SK-N-DZ (cell line): ENCODE measurements at regions not wholly inside any gene's neighbourhood (a gene's known extent, or its start where the extent isn't known, plus 50 kb on each side); places are given as distances from the start of the nearest gene placed in this dataset.
"Not testable (repeated sequence)": the region's sequence is repeated elsewhere in the genome, so short reads cannot be mapped to it uniquely, and the experiment has no call there.

ENCODE experiments used
- DNase-seq: peaks from one replicate; pipeline ENCODE4 v3.0.0-alpha.2; 2015; ENCODE audit warnings: low spot score

DNA sequence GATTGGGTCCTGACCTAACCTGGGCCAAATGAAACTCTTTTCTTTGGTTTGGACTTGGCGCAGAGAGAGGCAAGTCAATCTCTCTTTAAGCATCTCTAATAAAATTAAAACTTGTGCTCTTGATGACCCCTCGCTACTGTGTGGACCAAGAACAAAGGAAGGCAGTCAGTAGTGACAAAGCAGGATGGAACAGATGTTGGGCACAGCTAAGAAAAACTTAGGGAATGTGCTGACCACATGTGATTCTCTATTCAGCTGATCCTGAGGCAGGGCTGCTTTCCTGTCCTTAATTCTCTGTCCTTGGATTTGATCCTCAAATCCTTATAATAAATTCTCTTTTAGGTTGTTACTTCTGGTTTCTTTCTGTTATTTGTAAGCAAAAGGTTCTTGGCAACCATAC, 259.9 kb downstream of the ZIC1 start:
- DNase-seq, result no peak

DNA sequence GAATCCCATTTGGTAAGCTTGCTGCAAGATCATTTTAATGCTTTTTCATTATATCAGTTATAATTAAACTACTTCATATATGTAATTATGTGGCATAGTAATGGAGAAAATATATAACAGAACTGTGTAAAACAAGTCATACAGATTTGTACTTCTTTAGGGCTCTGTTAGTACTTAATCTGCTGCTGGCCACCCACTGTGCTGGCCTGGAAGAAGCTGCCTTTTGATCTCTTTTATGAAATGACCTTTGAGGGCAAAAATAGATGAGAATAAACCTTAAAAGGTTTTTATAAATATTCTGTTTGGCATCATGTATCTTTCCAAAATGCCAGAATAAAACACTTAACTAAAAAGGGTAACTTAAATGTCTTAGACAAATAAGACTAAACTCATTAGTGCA, 262.9 kb downstream of the ZIC1 start:
- DNase-seq, result no peak

DNA sequence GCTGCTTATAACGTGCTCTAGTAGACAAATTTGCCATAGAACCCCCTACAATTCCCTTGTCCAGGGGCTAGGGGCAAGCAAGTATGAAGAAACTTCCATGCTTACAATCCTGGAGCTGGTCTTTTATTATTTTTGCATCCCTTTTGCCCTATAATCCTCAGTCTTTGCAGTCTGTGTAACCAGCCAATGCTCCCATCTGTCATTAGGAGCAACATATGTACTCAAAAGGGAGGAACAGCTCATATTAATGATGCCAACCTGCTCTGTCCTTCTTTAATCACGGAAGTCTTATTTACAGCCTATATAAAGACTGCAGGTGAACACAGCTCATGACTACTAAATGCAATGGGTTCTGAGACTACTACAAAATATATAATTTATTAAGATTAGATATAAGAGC, 263.3 kb downstream of the ZIC1 start:
- DNase-seq, result no peak

DNA sequence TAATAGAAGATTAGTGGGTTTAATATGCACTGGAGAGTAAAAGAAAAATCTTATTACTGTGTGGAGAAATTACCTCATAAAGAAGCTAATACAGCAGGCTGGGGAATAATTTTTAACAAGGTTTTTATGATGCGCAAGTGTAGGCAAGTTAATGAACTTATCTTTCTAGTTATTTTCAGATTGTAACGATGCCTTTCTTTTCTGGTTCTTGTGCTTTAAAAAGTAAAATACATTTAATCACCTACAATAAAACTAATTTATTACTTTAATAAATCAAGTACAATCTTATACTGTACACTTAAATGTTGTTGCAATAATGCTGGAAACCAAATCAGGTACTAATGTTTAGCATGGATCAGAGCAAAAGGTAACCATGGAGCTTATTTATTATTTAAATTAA, 266.6 kb downstream of the ZIC1 start:
- no peak for DNase-seq

DNA sequence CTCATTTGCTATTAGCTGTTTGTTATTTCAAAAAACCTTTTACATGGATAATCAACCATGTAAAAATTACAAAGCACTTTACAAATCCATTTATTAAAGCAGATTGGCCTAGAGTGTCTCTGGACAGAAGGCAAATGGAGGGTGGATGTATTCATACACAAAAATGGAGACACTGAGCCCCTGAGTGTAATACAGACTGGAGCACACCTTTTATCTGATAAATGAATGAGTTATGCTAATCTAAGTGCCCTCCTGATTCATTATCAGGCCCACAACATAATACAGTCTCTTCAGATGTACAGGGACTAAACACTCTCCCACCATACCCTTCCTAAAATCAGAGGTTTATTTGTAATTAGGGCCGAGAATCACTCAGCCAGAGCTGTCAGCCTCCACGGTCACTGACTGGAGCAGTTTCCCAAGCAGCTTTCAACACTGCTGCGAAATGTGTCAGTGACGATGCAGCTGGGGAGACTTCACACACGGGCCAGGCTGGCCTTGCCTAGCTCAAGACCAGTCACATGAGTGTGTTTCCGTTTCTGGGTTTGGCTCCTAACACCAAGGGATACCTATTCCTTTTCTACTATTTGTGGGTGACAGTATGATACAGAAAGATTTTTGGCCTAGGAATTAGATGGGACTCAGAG, 271.8 kb downstream of the ZIC1 start:
- no peak for DNase-seq

DNA sequence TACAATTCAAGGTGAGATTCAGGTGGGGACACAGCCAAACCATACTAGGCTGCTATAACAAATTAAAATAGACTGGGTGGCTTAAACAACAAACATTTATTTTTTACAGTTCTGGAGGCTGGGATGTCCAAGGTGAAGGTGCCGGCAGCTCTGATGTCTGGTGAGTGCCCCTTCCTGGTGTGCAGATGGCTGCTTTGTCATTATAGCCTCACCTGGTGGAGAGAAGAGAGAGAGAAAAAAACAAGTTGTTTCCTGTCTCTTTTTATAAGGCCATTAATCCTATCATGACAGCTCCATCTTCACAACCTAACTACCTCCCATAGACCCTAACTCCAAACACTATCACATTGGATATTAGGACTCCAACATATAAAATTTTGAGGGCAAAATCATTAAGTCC, 279.7 kb downstream of the ZIC1 start:
- DNase-seq, result no peak

DNA sequence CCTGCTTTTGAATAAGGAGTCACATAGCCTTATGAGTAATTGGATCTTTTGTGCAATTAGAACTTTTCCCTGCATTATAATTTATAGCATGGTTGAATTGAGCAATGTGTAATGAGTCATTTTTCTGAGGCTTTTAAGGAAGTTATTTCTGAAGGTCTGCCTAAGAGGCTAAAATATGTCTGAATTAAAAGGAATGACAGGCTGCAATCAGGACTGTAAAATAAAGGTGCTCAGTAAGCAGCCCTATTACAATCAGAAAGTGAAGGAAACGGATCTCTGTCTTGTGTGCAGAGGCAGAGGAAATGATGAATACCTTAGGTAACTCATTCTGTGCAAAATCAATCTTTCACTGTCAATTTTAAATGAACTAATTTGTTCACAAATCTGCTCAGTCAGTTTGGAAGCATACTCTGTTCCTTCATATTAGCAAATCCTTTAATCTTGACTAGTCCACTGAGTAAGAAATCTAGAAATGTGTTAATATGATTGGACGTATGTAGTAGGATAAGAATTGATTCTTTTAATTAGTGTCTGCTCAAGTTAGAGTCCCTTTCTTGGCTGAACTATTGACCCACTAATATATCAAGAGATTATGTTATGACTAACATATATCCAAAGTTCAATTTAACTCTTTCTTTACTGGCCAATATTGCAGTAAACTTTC, 290.1 kb downstream of the ZIC1 start:
- no peak for DNase-seq

DNA sequence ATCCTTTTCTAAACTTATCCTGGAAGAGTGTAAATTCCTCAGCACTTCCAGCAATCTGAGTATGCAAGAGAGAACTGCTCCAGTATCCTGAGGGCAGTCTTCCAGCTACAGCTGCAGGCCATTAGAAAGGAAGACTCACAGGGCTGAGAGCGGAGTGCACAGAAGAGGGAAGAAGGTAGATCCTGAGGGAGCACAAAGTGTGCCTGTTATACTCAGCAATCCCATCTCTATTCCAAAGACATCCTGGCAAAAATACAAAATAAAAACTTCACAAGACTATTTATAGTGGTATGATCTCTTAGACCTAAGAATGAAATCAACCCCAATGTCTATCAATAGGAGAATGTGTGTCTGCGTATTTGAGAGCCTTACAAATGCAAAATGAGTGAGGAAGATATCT, 292.0 kb downstream of the ZIC1 start:
- no peak for DNase-seq

DNA sequence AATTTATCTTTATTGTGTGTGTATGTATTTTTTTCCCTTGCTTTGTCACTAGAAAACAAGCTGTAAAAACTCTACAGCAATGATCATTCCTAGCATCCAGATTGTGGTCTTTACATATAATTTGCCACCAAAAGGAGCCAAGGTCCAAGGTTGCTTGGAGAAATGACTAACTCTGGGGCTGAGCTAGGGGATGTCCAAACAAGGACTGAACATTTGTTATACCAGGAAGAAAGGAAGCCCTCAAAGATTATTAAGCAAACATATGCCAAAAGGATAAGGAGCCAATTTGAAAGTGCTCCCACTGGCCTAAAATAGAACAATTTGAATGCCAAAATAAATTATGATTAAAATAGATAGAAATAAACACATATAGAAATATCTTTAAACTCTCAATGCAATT, 293.3 kb downstream of the ZIC1 start:
- no peak for DNase-seq

DNA sequence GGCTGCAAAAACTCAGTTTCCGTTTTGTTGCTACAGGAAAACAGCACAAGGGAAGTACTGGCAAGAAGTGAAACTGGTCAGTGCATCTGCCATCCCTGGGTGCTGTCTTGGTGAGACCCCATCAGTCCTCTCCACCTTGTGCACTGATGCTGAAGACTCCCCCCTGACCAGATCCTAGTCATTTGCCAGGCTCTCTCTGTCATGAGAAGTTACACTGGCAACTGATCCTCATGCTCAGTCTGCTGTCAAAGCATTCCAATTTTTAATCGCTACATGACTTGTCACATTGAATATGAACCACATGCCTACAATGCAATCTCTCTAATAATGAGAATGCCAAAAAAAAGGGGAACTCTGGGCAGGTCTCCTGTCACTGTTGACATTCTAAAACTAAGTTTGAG, 296.5 kb downstream of the ZIC1 start:
- no peak for DNase-seq

DNA sequence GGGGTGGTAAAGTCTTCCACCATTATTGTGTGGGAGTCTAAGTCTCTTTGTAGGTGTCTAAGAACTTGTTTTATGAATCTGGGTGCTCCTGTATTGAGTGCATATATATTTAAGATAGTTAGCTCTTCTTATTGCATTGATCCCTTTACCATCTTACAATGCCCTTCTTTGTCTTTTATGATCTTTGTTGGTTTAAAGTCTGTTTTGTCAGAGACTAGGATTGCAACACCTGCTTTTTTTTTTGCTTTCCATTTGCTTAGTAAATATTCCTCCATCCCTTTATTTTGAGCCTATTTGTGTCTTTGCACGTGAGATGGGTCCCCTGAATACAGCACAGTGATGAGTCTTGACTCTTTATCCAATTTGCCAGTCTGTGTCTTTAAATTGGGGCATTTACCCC, 301.6 kb downstream of the ZIC1 start:
- DNase-seq, result not testable (repeated sequence)

DNA sequence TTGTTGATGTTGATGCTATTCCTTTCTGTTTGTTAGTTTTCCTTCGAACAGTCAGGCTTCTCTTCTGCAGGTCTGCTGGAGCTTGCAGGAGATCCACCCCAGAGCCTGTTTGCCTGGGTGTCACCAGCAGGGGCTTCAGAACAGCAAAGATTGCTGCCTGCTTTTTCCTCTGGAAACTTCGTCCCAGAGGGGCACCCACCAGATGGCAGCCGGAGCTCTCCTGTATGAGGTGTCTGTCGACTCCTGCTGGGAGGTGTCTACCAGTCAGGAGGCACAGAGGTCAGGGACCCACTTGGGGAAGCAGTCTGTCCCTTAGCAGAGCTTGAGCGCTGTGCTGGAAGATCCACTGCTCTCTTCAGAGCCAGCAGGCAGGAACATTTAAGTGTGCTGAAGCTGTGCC, 303.2 kb downstream of the ZIC1 start:
- peak; percentile 5 for DNase-seq

DNA sequence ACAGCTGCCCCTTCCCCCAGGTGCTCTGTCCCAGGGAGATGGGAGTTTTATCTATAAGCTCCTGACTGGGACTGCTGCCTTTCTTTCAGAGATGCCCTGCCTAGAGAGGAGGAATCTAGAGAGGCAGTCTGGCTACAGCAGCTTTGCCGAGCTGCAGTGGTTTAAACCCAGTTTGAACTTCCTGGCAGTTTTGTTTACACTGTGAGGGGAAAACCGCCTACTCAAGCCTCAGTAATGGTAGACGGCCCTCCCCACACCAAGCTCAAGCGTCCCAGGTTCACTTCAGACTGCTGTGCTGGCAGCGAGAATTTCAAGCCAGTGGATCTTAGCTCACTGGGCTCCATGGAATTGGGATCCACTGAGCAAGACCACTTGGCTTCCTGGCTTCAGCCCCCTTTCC, 303.6 kb downstream of the ZIC1 start:
- not testable (repeated sequence) for DNase-seq

DNA sequence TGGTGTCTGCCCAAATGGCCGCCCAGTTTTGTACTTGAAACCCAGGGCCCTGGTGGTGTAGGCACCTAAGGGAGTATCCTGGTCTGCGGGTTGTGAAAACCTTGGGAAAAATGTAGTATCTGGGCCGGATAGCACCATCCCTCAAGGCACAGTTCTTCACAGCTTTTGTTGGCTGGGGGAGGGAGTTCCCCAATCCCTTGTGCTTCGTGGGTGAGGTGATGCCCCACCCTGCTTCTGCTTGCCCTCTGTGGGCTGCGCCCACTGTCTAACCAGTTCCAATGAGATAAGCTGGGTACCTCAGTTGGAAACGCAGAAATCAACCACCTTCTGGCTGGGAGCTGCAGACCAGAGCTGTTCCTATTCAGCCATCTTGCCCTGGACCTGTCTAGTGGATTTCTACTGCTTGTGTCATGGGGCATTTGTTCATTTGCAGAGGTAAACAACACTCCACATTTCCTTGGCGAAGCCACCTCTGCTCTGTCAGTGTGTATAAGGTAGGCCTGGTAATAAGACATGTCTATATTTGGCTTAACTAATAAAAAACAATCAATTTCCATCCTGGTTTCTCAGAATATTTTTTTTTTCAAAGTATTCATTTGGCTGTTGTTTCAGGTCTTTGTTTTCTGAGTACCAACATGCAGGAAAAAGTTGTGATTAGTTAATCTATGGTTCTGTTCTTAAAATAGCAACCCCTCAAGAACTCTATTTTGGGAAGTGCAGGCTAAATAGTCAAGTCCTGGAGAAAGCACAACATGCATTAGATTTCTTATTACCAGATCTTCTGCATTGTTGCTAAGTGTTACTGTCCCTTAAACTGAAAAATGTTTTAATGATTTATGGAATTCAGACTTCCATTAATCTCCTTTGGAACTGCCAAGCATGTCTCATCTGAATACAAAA, 304.3 kb downstream of the ZIC1 start:
- DNase-seq, result no peak

DNA sequence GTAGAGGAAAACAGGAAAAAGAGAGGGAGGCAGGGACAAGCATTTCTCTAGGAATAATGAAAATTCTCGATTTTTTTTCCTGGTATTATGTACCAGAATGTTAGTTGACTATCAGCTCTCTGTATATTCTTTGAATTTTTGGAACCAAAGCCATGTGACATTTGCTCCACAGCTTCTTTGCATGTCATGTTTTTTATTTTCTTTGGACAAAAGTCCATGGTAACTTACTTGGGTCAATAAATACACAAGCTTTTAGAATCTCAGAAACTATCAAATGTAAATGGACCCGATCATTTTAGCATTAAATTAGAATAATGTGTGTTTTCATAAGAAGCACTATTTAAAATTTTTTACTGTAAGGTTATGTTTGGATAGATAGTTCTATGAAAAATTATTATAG, 320.5 kb downstream of the ZIC1 start:
- no peak for DNase-seq

DNA sequence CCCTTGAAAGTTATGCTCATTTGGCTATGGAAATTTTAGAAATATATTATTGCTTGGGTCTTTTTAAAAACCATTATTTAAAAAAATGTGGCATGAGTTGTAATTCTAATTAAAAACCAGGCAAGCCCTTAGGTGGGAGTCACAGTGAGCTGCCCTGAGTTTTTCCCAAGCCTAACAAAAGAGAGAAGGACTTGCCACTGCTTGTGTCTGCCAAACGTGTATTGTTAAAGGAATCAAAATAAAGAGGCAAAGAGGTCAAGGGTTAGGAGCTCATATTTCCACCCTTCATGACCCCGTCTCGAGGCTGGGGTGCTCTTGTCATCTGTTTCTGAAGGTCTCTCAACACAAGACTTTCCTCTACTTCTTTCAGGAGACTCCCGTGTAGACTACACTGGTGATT, 321.1 kb downstream of the ZIC1 start:
- no peak for DNase-seq

DNA sequence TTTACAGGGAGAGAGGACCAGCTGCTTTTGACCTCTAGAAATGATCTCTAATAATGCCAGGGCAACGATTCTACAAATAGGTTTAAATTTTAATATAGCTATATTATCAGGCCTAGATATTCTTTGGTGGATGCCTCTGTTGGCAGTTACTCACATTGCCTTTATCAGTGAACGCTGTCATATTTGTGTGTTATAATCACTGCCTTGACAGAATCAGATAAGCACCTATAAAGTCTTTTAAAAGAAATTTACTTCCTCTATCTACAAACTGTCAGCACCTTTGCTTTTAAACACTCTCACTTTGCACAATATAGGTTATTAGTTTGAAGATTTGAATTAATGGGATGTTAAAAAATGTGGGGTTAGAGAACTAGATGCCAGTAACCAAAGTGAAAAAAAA, 324.1 kb downstream of the ZIC1 start:
- DNase-seq, result no peak

DNA sequence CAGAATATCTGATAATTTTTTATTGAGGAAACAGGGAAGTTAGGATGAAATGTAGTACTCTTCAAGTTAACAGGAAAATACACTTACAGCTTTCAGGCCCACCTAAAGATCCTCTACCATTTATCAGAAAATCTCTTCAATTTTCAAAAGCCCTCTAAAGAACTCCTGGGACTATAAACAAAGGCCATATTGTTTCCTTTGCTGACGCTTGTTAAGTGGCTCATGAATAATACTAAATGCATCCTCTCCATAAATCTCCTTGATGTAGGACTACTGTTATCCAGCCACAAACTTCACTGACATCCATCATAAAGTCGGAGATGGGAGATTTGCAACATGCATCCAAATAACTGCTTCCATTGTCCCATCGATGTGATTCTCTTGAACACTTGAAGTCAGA, 326.5 kb downstream of the ZIC1 start:
- DNase-seq, result no peak

DNA sequence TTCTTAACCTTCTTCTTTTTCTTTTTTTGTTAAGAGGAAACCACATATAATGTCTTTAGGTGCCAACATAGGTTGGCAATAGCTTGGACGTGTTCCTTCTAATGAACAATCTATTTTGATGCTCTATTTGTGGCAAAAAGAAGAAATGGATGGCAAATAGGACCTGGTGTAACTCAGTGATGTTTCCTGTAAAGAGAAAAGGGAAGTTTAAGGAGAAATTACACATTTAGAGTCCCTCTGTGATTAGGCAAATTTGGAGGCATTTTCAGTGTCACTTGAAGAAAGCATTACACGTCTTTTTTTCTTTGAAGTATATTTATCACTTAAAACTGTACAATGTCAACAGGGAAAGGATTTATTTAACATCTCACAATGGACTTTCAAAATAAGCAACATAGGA, 327.1 kb downstream of the ZIC1 start:
- no peak for DNase-seq

DNA sequence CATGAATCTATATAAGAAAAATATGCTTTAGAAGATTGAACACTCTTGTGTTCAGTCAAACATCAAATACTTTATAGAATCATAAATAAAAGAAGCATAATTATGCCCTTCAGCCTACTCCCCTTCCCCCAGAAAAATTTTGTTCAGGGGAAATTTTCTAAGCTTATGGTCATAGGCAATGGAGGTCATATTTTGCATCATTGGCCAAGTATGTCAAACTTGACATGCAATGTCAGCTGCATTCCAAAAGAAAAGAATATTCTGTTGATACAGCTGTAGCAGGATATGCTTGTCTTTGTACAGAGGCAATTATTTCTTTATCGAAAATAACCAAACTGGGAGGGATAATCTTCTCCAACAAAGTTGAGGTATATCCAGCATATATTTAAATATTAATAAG, 328.2 kb downstream of the ZIC1 start:
- DNase-seq, result no peak

DNA sequence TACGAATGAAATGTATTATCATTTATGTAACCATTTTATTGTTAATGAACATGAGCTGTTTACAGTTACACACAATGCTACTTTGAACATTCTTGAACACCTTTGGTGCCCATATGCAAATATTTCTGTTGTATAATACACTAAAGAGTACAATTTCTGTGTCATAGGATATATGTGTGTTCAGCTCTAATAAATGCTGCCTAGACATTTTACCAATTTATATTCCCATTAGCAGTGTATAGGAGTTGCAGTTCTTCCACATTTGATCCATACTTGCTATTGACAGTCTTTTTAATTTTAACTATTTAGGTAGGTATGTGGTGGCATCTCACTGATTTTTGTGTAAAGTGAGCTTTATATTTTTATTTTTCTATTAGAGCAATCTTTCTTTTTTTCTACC, 331.8 kb downstream of the ZIC1 start:
- DNase-seq, result no peak

DNA sequence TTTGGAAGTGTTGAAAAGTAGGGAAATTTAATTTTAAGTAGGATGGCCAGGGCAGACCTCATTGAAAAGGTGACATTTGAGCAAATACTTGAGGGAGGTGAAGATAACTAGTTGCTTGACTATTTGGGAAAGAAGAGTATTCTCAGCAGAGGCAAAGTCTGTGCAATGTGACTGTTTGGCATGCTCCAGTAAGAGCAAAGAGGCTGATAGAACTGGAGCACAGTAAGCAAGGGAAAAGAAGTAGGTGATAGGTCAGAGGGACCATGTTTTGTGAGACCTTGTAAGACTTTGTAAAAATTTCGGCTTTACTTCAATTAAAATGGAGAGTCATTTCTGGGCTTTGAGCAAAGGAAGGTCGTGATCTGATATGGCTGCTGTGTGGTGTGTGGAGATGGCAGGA, 335.8 kb downstream of the ZIC1 start:
- no peak for DNase-seq

DNA sequence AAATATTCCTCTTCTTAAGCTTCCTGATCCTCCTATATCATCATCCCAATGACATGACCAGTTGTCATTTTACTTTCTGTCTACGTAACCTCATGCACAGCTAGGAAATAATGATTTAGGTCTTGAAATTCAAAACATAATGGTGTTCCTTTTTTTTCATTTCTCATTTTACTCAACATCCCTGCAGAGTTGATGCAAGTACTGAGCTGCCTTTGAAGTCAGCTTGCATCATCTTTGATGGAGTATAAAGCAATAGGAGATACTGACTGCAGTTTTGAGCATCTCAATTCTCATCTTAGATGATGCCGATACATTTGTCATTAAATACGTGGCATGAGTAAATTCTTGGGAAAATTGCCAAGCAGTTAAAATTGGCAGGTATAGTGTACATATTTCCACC, 346.1 kb downstream of the ZIC1 start:
- no peak for DNase-seq
